Right renal pelvis (tissue), 4 donors: ENCODE measurements at regions not wholly inside any gene's neighbourhood (a gene's known extent, or its start where the extent isn't known, plus 50 kb on each side); places are given as distances from the start of the nearest gene placed in this dataset.

Experiments
- DNase-seq, 4 donors: peaks; one replicate each; pipeline ENCODE4 v3.0.0-alpha.2; 2013; ENCODE audit warnings: low read depth in 4 of 4, low spot score in 3 of 4, missing footprints in 1 of 4

- no peak for DNase-seq
These were observed 617.0 kb downstream of the VRK1 start for GRCh38 chr14:97413966-97414717.

- DNase-seq: no peak
These were observed 617.5 kb downstream of the VRK1 start for GRCh38 chr14:97414718-97415098.

- no peak for DNase-seq
These were observed 618.7 kb downstream of the VRK1 start for GRCh38 chr14:97415907-97416306.

- DNase-seq: no peak
These were observed 619.4 kb downstream of the VRK1 start for GRCh38 chr14:97416550-97416949.

GRCh38 chr14:97417331-97417730, 620.1 kb downstream of the VRK1 start:
- DNase-seq: no peak

GRCh38 chr14:97420211-97420610, 623.0 kb downstream of the VRK1 start:
- DNase-seq: no peak

- no peak for DNase-seq
These were observed 629.6 kb downstream of the VRK1 start for GRCh38 chr14:97426776-97427175.

GRCh38 chr14:97428808-97429440, 631.7 kb downstream of the VRK1 start:
- no peak for DNase-seq

GRCh38 chr14:97432586-97432985, 635.4 kb downstream of the VRK1 start:
- no peak for DNase-seq

- DNase-seq: no peak
These were observed 644.7 kb downstream of the VRK1 start for GRCh38 chr14:97441740-97442362.

- DNase-seq: no peak
These were observed 645.2 kb downstream of the VRK1 start for GRCh38 chr14:97442363-97442762.

- DNase-seq: no peak
These were observed 646.2 kb downstream of the VRK1 start for GRCh38 chr14:97443412-97443811.

- DNase-seq: no peak
These were observed 647.1 kb downstream of the VRK1 start for GRCh38 chr14:97444248-97444647.

- no peak for DNase-seq
These were observed 648.2 kb downstream of the VRK1 start for GRCh38 chr14:97445367-97445766.

- DNase-seq: no peak
These were observed 648.9 kb downstream of the VRK1 start for GRCh38 chr14:97446087-97446486.

- no peak for DNase-seq
These were observed 655.1 kb downstream of the VRK1 start for GRCh38 chr14:97452314-97452713.

- no peak for DNase-seq
These were observed 656.8 kb downstream of the VRK1 start for GRCh38 chr14:97453991-97454390.

- DNase-seq: no peak
These were observed 659.3 kb downstream of the VRK1 start for GRCh38 chr14:97456462-97456861.

GRCh38 chr14:97456958-97457357, 659.8 kb downstream of the VRK1 start:
- DNase-seq: no peak

- no peak for DNase-seq
These were observed 660.4 kb downstream of the VRK1 start for GRCh38 chr14:97457575-97458085.

- DNase-seq: no peak
These were observed 661.1 kb downstream of the VRK1 start for GRCh38 chr14:97458255-97458654.
